ENCODE measurements at regions not wholly inside any gene's neighbourhood (a gene's known extent, or its start where the extent isn't known, plus 50 kb on each side); places are given as distances from the start of the nearest gene placed in this dataset.

- Mint-ChIP-seq H3K27me3 (no peaks in the 10 kb centered on the region), H3K27ac (no peak overlapping the region), H3K4me1 (ENCODE audit: low read depth) (no peaks in the 10 kb centered on the region), H3K9me3 (peaks cover 4% of the 10 kb centered on the region), H3K36me3 (ENCODE audit: low read depth) (no peaks in the 10 kb centered on the region), H3K4me3 (no peak overlapping the region)
- Histone ChIP-seq H3K27ac (ENCODE audit: low read depth in 1 of 2, low read length in 2 of 2) (no peak overlapping the region), H3K9me3 (ENCODE audit: control insufficient read depth in 1 of 2, insufficient read depth in 1 of 2, low read length in 2 of 2) (no peaks in the 10 kb centered on the region), H3K36me3 (ENCODE audit: insufficient read depth, low read length) (no peaks in the 10 kb centered on the region), H3K4me3 (ENCODE audit: low read length) (no peak overlapping the region), H3K27me3 (ENCODE audit: control insufficient read depth in 1 of 2, insufficient read depth in 2 of 2, low read length in 2 of 2) (no peaks in the 10 kb centered on the region), H3K4me1 (ENCODE audit: insufficient read depth, low read length) (no peaks in the 10 kb centered on the region)
- POLR2A ChIA-PET = no interaction called here
- CTCF ChIA-PET = no interaction called here
- ATAC-seq (ENCODE audit: poor library complexity) (no peak), DNase-seq (no peak)
- intact Hi-C loops (cut with DNase I, micrococcal nuclease) = no loop called here
- TF ChIP-seq CTCF (IDR thresholded peaks at IDR 0.05) = no peak
These were observed 90.5 kb downstream of the INHBA start for GRCh38 chr7:41612386-41612785.

- ChIA-PET POLR2A (no interaction called here), CTCF (no interaction called here)
- Histone ChIP-seq H3K36me3 (ENCODE audit: insufficient read depth, low read length) (no peaks in the 10 kb centered on the region), H3K27ac (ENCODE audit: low read depth in 1 of 2, low read length in 2 of 2) (no peak overlapping the region), H3K4me3 (ENCODE audit: low read length) (no peak overlapping the region), H3K4me1 (ENCODE audit: insufficient read depth, low read length) (no peaks in the 10 kb centered on the region), H3K27me3 (ENCODE audit: control insufficient read depth in 1 of 2, insufficient read depth in 2 of 2, low read length in 2 of 2) (no peaks in the 10 kb centered on the region), H3K9me3 (ENCODE audit: control insufficient read depth in 1 of 2, insufficient read depth in 1 of 2, low read length in 2 of 2) (peaks cover 0 to 4% of the 10 kb centered on the region in 2 experiments)
- Mint-ChIP-seq H3K9me3 (peaks cover 4% of the 10 kb centered on the region), H3K27ac (no peak overlapping the region), H3K4me3 (no peak overlapping the region), H3K36me3 (ENCODE audit: low read depth) (no peaks in the 10 kb centered on the region), H3K4me1 (ENCODE audit: low read depth) (no peaks in the 10 kb centered on the region), H3K27me3 (no peaks in the 10 kb centered on the region)
- no peak for DNase-seq
- intact Hi-C loops (cut with DNase I, micrococcal nuclease) = no loop called here
- no peak for TF ChIP-seq CTCF (IDR thresholded peaks at IDR 0.05)
- ATAC-seq (ENCODE audit: poor library complexity) = no peak
These were observed 94.4 kb downstream of the INHBA start for GRCh38 chr7:41608447-41608846.

- H3K27me3 ChIP-seq (ENCODE audit: control insufficient read depth in 1 of 2, insufficient read depth in 2 of 2, low read length in 2 of 2) = no peaks in the 10 kb centered on the region
- no peaks in the 10 kb centered on the region for H3K36me3 Mint-ChIP-seq (ENCODE audit: low read depth)
- peaks cover 0 to 4% of the 10 kb centered on the region in 2 experiments for H3K9me3 ChIP-seq (ENCODE audit: control insufficient read depth in 1 of 2, insufficient read depth in 1 of 2, low read length in 2 of 2)
- H3K4me3 ChIP-seq (ENCODE audit: low read length) = no peak overlapping the region
- POLR2A ChIA-PET = no interaction called here
- H3K4me1 Mint-ChIP-seq (ENCODE audit: low read depth) = no peaks in the 10 kb centered on the region
- no peak overlapping the region for H3K27ac Mint-ChIP-seq
- TF ChIP-seq CTCF (IDR thresholded peaks at IDR 0.05) = no peak
- H3K36me3 ChIP-seq (ENCODE audit: insufficient read depth, low read length) = no peaks in the 10 kb centered on the region
- H3K4me3 Mint-ChIP-seq = no peak overlapping the region
- no peak for DNase-seq
- CTCF ChIA-PET = no interaction called here
- H3K27ac ChIP-seq (ENCODE audit: low read depth in 1 of 2, low read length in 2 of 2) = no peak overlapping the region
- H3K27me3 Mint-ChIP-seq = no peaks in the 10 kb centered on the region
- no peaks in the 10 kb centered on the region for H3K4me1 ChIP-seq (ENCODE audit: insufficient read depth, low read length)
- ATAC-seq (ENCODE audit: poor library complexity) = no peak
- intact Hi-C loops (cut with DNase I, micrococcal nuclease) = no loop called here
- peaks cover 3% of the 10 kb centered on the region for H3K9me3 Mint-ChIP-seq
These were observed 98.9 kb downstream of the INHBA start for GRCh38 chr7:41603985-41604384.
